RWPE1 (cell line): ENCODE measurements at regions not wholly inside any gene's neighbourhood (a gene's known extent, or its start where the extent isn't known, plus 50 kb on each side); places are given as distances from the start of the nearest gene placed in this dataset.

Source experiments
- CTCF ChIA-PET: fragments of 350-600 bp; sonication (Branson Sonifier 250); formaldehyde crosslinking; extraction: SDS; loops from one replicate; lab custom pipeline; 2021; lab: Yijun Ruan, JAX
- POLR2A ChIA-PET: fragments of 400-600 bp; formaldehyde crosslinking; extraction: SDS; loops from one replicate; lab custom pipeline; 2020; ENCODE audit warnings: antibody characterized with exemption; ENCODE audit not compliant: low non-redundant PET; lab: Yijun Ruan, JAX
- DNase-seq: peaks from one replicate; pipeline ENCODE4 v3.0.0; 2012; ENCODE audit warnings: low spot score
- H3K27ac ChIP-seq: fragments of 450-650 bp; 2 replicates; pipeline ENCODE4 v1.5.1; 2017
- CTCF ChIP-seq: fragments of 450-650 bp; conservative IDR thresholded peaks from 2 replicates; pipeline ENCODE4 v1.5.1; 2017; ENCODE audit warnings: low read depth, mild to moderate bottlenecking

GRCh38 chr6:109291902-109292301 lies 90.4 kb downstream of the CD164 start:
- TF ChIP-seq CTCF: no peak
- DNase-seq: no peak
- H3K27ac ChIP-seq: no peak overlapping the region
- ChIA-PET CTCF (no interaction called here), POLR2A (no interaction called here)

GRCh38 chr6:109290143-109290931 lies 91.9 kb downstream of the CD164 start:
- ChIA-PET POLR2A (no interaction called here), CTCF (no interaction called here)

GRCh38 chr6:109285366-109285765 lies 96.9 kb downstream of the CD164 start:
- DNase-seq: no peak
- no peak for TF ChIP-seq CTCF
- ChIA-PET CTCF (no interaction called here), POLR2A (no interaction called here)
- no peak overlapping the region for H3K27ac ChIP-seq

More at GRCh38 chr6:109290143-109290931, 91.9 kb downstream of the CD164 start:
- DNase-seq: no peak
- no peak overlapping the region for H3K27ac ChIP-seq
- TF ChIP-seq CTCF: no peak

GRCh38 chr6:109284675-109285074 lies 97.6 kb downstream of the CD164 start:
- POLR2A ChIA-PET: no interaction called here

GRCh38 chr6:109282756-109283155 lies 99.5 kb downstream of the CD164 start:
- no peak for TF ChIP-seq CTCF
- ChIA-PET CTCF (no interaction called here), POLR2A (no interaction called here)
- no peak overlapping the region for H3K27ac ChIP-seq
- DNase-seq: no peak

More at GRCh38 chr6:109284675-109285074, 97.6 kb downstream of the CD164 start:
- H3K27ac ChIP-seq: no peak overlapping the region
- CTCF ChIA-PET: no interaction called here
- no peak for TF ChIP-seq CTCF
- DNase-seq: no peak

- TF ChIP-seq CTCF: no peak
- no peak overlapping the region for H3K27ac ChIP-seq
- no peak for DNase-seq
- CTCF ChIA-PET: interaction anchor here (0.7 kb wide), 1 partner anchor 57 kb away, joined by 4 read pairs; no protein-coding TSS in a partner anchor
- POLR2A ChIA-PET: no interaction called here
These were observed 102.6 kb downstream of the CD164 start for GRCh38 chr6:109279628-109280027.
